Anterior cingulate cortex (tissue), 58 donors: ENCODE measurements at regions not wholly inside any gene's neighbourhood (a gene's known extent, or its start where the extent isn't known, plus 50 kb on each side); places are given as distances from the start of the nearest gene placed in this dataset.
"Not testable (repeated sequence)": the region's sequence is repeated elsewhere in the genome, so short reads cannot be mapped to it uniquely, and the experiment has no call there.

Experiments
- DNase-seq, 58 donors: peaks; one replicate each; lab custom pipeline; 2025; lab: John Stamatoyannopoulos, UW

DNA sequence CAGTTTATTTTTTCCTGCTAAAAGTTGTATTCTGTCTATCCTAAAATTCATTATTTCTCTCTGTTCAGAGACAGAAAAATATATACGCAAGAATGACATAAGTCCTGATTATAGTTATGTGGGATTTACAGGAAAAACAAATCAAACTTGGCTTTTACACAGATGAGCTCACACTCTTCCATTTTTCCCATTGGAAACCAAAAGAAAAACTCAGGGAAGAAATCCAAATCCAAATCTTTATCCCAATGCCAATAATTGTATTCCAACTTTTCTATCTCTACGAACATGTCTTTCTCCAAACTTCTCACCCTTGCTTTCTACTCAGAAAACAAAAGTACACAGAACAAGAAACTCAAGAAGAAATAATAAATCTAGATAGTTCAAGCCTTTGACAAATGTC, 249.1 kb upstream of the TMEFF2 start:
- DNase-seq, result no peak

DNA sequence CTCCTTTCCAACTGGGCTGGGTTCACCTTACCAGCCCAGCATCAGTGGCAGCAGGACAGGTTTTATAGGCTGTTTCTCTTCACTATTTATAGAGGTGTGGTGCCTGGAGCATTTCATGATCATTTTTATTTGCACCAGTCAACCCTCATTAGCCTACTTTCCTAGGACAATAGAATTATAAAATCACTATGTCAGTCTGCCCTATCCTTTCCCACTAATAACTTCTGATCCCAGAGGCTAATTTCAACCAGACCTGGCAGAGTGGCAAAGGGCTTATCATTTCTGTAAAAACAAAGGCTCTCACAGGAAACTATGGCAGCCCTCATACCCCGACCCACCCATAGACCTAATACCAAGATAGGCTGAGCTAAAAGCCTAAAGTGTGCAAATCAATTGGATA, 243.5 kb upstream of the TMEFF2 start:
- DNase-seq, result no peak

DNA sequence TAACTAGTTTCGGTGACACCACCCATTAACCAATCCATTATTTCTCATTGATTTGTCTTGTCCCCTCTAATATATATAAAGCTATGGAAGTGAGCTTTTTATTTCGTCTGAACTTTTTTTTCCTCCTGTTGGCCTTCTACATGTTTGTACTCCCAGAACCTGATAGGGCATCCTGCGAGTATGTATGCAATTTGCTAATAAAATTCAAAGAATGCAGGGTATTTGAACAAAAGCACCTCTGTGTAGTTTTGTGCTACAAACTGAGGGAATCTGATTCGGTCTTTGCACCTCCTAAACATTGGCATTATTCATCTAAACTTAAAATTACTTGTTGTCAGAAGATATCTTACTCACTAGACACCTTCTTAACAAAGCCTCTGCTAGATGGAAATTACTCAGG, 242.9 kb upstream of the TMEFF2 start:
- no peak for DNase-seq

DNA sequence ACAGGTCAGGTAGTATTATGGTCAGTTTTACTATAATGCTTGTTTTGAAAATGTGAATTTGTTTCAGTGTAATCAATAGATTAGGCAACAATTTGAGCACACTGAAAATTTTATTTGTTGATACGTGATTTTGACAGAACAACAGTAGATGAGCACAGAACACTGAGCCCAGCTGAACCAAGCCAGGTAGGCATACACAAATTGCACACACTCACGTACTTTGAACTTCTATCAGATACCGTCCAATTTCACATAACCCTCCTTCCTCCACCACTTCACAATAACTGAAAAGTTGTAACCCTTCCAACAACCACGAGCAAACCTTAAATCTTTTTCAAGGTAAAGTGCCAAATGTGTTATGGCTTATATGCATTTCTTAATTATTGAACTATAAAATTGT, 229.5 kb upstream of the TMEFF2 start:
- DNase-seq, result no peak

DNA sequence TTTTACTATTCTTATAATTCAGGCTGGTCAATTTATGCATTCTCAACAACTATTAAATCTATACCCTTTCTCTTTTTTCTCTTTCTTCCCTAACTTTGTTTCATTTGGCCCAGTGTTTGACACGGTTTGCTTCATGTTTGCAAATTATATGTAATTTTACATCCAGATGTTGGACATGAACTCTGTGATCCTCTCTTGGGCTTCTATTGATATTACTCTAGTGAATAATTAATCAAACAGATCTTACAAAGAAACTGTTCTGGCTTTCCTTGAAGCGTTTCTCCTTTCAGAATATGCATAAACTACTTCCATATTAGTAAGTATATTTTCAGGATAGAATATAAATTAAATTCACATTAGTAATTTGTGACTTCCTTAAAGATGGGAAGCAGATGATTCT, 225.1 kb upstream of the TMEFF2 start:
- DNase-seq, result no peak

DNA sequence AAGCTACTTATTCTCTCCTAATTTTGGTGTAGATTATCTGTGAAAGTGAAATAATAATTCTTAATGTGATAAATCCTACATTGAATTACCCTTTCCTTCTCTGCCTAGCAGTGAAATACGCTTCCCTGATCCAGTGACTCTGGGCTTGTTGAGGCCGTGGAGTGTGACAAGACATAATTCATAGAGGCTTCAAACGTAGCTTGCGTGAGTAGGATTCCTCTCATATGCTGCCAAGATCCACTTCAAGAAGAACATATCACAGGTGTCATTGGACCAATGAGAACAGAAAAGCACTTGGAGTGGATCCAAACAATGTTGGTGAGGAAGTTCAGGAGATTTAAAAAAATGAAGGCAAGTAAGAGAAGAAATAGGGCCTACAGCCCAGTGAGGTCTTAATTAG, 221.3 kb upstream of the TMEFF2 start:
- DNase-seq, result no peak

DNA sequence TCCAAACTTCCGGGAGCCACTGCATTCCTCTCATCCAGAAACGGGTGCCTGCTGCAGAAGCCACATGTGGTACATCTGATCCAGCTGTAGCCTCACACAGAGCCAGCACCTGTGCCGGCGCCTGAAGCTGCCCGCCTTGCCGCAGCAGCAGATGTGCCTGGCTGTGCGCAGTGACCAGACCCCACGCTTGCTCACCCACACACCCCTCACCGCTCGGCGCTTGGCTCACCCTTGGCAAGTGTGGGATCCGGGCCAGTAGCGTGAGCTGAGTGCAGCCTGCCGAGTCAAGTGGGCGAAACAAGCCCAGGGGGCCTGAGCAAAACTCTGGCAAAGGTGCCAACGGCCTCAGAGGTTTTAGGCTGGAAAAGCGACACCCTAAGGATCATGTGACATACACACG, 220.1 kb upstream of the TMEFF2 start:
- no peak for DNase-seq

DNA sequence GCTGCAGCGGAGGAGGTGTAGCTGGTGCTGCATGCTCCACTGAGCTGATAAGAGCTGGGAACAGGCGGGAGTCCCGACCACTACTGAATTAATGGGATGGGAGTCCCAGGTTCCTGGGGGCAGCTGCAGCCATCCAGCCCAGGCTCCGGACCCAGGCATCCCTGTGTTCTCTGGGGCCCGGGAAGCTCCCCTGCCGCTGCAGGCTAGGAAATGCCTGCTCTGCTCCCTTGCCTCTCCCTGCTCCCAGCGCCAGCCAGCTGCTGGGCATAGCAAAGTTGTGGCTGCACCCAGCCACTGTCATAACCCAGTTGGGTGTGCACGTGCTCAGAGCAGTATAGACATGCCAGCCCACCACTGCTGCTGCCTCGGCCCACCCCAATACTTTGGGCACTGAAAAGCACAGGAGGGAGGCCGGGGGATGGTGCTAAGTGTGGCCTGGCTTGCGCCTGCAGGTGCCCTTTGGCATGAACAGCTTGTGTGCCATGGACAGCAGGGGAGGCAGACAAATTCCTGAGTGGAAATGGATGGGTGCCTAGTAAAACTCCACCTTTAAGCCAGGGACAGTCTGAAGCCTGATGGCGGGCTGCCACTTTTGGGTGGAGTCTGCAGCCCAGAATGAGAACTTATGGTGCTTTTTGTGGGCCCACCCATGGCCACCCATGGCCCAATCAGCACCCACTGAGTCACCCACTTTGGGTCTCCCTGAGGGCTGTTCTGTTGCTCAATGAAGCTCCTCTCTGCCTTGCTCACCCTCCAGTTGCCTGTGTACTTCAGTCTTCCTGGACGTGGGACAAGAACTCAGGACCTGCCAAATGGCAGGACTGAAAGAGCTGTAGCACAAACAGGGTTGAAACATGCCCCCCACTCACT, 219.3 kb upstream of the TMEFF2 start:
- DNase-seq, result no peak

DNA sequence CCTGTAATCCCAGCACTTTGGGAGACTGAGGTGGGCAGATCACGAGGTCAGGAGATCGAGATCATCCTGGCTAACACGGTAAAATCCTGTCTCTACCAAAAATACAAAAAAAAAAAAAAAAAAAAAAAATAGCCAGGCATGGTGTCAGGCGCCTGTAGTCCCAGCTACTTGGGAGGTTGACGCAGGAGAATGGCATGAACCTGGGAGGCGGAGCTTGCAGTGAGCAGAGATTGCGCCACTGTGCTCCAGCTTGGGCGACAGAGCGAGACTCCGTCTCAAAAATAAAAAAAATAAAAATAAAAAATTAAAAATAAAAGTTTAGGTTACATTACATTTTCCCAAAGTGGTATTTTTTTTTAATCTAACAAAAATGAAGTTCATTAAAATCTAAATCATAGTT, 218.1 kb upstream of the TMEFF2 start:
- DNase-seq, result not testable (repeated sequence)

DNA sequence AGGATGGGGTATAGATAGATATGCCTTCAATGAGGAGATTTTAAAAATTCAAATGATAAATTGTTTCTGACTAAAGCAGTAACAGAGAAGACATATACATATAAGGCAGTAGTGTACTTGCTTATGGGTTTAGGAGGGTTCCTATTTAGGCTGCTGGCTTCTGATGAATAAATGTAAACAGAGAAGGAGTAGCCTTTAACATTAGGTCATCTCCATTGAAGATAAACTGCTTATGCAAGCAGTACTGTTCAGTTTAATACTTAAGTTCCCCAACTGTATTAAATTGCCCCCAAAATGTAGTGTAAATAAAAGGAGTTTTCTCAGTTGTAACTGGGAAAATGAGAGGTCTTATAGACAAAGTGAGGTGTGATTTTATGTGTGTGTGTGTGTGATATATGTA, 217.7 kb upstream of the TMEFF2 start:
- DNase-seq, result no peak

DNA sequence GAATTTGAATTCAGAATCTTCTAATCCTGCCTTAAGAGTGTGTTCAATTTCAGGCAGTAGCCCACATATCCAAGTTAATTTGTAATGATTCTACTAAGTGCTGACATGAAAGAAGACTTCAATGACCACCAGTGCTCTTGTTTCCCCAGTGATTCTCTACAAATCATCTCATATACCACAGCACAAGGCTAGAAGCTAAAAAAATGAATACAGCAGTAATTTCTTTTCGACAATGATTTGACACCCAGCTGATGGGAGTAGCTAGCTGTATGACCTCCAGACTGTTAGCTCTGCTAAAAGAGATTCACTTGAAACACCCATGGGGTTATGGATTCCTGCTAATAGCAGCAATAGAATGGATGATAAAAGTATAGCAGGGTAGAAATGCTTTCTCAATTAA, 217.0 kb upstream of the TMEFF2 start:
- no peak for DNase-seq

DNA sequence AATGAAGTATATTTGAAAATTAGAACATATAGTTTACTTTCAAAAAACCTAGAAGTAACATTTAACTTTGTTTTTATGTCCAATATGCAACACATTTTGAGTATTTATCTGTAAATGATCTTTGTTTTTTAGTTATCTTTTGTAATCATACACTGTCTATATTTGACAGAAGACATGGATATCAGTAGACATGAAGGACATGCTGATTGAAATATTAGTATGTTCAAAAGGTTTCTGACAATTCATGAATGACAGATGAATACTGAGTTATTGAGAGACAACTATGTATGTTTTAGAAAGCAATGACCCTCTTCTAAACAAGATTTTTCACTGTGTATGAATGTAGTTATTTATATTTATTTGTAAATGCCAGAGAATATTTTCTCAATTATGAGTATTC, 215.6 kb upstream of the TMEFF2 start:
- no peak for DNase-seq

DNA sequence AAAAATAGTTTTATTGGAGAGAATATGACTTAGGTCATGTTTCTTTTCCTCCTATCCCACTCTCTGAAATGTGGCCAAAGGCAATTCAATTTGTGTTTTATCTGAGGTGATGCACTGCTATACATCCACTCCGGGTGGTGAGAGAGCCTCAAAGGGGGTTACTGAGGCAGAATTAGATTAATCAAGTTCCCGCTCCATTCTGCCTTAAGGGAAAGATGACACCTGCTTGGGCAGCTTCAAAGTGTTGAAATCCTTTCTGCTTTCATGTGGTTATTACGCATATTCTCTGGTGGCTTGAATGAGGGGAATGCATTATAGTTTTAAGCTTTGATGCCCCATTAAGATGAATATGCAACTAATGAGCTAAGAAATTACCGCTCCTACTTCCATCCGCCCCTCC, 213.0 kb upstream of the TMEFF2 start:
- DNase-seq, result no peak

DNA sequence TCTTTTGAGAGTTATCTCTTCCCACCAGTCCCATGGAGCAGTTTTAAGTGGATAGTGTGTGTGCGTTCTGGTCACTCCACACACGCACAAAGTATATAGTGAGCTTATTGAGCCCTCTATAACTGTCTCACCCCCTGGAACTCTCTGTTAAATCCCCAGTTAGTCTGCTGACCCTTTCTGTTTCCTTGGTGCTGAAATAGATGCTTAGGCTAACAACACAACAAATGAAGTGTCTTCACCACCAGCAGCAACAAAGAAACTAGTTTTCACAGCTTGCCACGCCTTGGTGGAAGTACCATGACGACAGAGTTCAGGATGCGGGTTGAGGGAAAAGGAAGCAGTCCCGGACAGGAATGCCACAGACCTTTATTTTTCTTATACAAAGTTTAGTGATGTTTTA, 203.5 kb upstream of the TMEFF2 start:
- DNase-seq, result no peak

DNA sequence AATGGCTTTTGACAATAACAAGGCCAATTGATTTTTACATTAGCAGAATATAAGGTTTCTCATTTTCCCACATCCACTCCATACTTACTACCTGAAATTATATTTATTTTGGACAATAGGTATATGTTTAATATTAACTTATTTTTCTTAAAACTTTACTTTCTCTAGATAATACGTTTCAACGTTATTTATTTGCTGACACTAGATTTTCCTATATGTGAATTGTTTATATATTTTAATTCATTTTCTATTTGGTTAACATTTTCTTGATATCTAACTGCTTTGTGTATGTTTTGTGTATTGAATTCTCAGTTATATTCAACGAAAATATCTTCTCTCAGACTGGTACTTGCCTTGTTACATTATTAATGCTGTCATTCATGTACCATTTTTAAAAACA, 199.9 kb upstream of the TMEFF2 start:
- no peak for DNase-seq

DNA sequence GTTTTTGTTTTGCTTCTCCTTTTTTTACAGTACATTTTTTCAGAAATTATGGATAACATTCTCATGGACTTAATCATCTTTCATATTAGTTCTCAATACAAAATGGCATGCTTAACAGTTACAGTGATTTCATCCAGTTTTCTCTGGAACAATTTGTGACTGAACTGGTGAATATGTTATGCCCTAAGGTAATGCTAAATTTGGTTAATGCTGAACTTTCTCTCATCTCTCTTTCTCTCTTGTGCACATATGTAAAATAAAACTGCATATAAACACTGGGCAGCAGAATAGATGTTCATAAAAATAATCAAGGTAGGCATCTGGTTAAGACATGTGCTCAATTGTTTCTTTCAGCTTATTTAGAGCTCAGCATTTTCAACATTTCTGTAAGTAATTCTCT, 196.3 kb upstream of the TMEFF2 start:
- DNase-seq, result no peak

DNA sequence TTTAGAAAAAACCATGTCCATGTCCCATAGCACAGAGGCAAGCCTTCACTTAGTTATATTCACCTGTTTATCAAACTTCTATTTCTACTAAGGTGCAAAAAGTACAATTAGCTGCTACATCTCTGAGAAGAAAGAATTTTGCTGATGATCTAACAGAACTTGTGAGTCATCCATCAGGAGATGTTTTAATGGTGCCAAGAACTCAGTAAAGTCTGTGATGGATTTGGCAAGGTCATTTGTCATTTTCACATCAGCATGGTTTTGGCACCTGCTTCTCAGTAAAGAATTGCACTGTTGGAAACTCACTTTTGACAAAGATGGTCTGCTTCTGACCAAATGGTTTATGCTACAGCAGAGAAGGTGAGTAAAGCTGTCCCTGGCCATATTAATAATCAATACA, 195.7 kb upstream of the TMEFF2 start:
- DNase-seq, result no peak

DNA sequence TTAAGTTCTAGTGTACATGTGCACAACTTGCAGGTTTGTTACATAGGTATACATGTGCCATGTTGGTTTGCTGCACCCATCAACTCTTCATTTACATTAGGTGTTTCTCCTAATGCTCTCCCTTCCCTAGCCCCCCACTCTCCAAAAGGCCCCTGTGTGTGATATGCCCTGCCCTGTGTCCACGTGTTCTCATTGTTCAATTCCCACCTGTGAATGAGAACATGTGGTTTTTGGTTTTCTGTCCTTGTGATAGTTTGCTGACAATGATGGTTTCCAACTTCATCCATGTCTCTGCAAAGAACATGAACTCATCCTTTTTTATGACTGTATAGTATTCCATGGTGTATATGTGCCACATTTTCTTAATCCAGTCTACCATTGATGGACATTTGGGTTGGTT, 189.5 kb upstream of the TMEFF2 start:
- not testable (repeated sequence) for DNase-seq

DNA sequence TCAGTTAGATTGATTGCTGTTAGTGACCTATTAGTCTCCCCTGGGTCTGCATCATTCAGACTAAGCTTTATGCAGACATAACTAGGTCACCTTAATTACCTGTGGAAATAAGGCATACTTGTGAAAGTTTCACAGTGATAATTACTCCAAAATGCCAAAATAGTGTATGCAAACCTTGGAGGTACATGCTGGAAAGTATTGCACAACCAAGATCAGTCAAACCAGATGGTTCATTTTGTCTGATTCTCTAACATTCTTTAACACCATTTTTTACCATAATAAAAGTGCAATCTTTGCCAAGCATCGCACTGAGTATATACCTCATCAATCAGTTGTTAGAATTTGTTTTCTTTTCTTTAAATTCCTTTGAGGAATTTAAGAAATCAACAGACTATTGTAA, 186.3 kb upstream of the TMEFF2 start:
- no peak for DNase-seq

DNA sequence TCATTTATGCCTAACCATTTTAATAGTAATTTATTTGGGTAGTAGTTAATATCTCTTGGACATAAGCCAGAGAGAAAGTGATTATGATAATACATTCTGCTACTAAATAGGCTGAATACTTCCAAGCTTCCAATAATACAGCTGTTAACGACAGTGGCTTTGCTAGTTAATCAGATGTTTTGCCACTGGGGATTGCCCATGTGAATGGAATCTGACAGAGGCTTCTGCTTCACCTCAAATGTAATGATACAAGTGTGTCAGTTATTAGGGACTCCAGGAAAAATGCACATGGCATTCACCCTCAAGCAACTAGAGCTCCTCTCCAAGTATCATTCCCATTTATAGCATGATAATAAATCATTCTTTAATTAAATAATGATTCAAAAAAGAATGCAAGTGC, 185.0 kb upstream of the TMEFF2 start:
- no peak for DNase-seq

DNA sequence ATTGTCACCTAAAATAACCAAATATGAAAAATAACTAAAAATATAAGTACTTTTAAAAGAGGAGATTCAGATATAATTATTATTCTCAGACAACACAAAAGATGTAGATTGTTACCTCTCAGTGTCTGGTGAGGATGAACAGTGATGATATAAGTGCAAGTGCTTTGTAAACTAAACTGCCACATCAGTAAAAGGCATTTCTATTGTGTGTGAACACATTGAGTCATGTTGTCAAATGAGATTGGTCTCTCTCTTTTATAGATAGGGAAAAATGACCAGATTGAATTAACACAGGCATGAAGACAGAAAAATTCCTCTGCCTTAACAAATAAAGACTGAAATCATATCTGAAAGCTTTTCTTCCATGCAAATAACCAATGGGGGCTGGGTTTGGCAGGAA, 182.4 kb upstream of the TMEFF2 start:
- DNase-seq, result no peak

DNA sequence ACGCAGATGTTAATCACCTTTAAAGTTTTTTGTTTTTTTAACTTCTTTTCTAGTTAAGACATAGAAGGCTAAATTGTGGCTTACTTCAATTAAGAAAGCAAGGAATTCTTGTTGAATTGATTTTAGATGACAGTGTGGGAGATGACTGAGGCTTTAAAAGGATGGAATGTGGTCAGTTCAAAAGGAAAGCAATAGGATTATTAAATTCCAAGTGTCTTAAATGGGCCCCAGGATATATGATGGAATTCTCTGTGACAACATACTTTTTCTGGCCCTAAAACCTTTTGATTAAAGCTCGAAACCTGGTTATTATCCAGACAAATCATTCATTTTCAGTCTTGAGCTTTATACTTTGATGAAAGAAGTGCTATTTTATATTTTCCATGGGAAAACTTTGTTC, 179.0 kb upstream of the TMEFF2 start:
- DNase-seq, result no peak

DNA sequence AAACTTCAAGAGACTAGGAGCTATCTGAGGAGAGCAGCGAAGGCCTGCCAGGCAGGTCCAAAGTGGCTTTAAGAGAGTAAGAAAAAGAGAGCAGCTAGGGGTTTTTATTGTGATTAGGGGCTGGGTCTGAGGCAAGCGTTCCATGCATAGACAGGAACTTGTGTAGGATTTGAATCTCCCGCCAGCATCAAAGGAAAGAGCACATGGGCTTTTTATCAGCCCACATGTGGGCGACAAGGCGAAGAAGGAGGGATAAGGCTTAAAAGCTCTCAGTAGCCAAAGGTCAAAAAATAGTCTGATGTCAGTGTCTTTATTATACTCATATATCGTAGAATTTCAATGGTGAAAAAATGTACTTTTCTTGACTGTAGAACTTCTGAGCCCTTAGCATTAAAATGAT, 178.5 kb upstream of the TMEFF2 start:
- no peak for DNase-seq
